Kidney tubule cell (primary cell): ENCODE measurements at regions not wholly inside any gene's neighbourhood (a gene's known extent, or its start where the extent isn't known, plus 50 kb on each side); places are given as distances from the start of the nearest gene placed in this dataset.

ENCODE experiments used
- DNase-seq: peaks from one replicate; pipeline ENCODE4 v3.0.0-alpha.2; 2018; ENCODE audit warnings: low spot score

GRCh38 chr2:11102466-11102865, 52.8 kb upstream of the SLC66A3 start:
- DNase-seq: no peak

GRCh38 chr2:11102956-11103860, 52.1 kb upstream of the SLC66A3 start:
- DNase-seq: no peak

GRCh38 chr2:11103984-11104793, 51.1 kb upstream of the SLC66A3 start:
- DNase-seq: no peak

GRCh38 chr2:11104794-11105660, 50.2 kb upstream of the SLC66A3 start:
- no peak for DNase-seq
